ENCODE measurements at regions not wholly inside any gene's neighbourhood (a gene's known extent, or its start where the extent isn't known, plus 50 kb on each side); places are given as distances from the start of the nearest gene placed in this dataset.
"Not testable (repeated sequence)": the region's sequence is repeated elsewhere in the genome, so short reads cannot be mapped to it uniquely, and the experiment has no call there.

DNA sequence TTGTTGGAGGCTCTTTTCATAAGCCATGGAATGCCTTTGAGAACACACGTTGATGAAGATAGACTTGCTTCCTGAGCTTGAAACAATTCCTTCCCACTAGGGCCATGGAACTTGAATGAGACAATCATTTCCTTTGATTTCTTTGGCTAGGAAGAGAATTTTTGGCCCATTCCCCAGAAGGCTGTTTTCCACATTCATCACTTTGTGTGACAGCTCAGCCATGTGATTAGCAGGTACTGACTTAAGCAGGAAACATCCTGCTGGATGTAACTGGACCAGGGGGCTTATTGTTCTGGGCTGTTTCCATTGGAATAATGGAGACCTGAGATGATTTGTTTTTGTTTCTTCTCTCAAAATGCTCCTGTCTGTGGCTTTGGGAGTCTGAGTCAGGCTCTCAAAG lies 469.8 kb upstream of the SEL1L start:
- H3K4me2 ChIP-seq (ENCODE audit: low read length) = no peak overlapping the region
- no peak overlapping the region for H3K4me3 ChIP-seq (ENCODE audit: low read length)
- no peaks in the 10 kb centered on the region for H3K27me3 ChIP-seq (ENCODE audit: control insufficient read depth, insufficient read depth, low read length)
- H3K4me1 ChIP-seq (ENCODE audit: control insufficient read depth, insufficient read depth, low read length) = no peaks in the 10 kb centered on the region
- H3K36me3 ChIP-seq (ENCODE audit: insufficient read depth, low read length) = no peaks in the 10 kb centered on the region
- no peak overlapping the region for H3K9ac ChIP-seq (ENCODE audit: low read depth, low read length)
- peaks cover 3% of the 10 kb centered on the region for H3K9me3 ChIP-seq (replicated peaks; ENCODE audit: low read length)

- H3K9ac ChIP-seq (ENCODE audit: low read depth, low read length) = no peak overlapping the region
- no peaks in the 10 kb centered on the region for H3K27me3 ChIP-seq (ENCODE audit: control insufficient read depth, insufficient read depth, low read length)
- no peak overlapping the region for H3K4me2 ChIP-seq (ENCODE audit: low read length)
- no peaks in the 10 kb centered on the region for H3K4me1 ChIP-seq (ENCODE audit: control insufficient read depth, insufficient read depth, low read length)
- H3K4me3 ChIP-seq (ENCODE audit: low read length) = no peak overlapping the region
- peaks cover 11% of the 10 kb centered on the region for H3K9me3 ChIP-seq (replicated peaks; ENCODE audit: low read length)
- no peaks in the 10 kb centered on the region for H3K36me3 ChIP-seq (ENCODE audit: insufficient read depth, low read length)
Observed at GRCh38 chr14:82009076-82009475, 475.4 kb upstream of the SEL1L start.

DNA sequence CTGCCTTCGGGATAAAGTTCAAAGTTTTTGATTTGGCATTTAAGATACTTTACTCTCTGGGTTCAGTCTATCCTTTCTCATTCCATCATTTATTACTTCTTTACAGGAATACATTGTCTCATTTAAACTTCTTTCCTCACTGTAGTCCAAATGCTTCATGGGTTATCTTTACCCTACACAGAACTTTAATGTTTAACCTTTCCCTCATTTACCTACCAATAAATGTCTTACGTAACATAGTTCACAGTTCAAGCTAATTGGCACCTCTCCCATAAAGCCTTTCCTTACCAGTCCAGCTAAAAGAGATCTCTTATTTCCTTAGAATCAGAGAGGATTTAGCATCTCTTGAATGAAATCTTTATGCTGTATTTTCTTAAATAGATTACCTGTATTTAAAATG lies 476.3 kb upstream of the SEL1L start:
- Histone ChIP-seq H3K4me3 (ENCODE audit: low read length) (no peak overlapping the region), H3K9ac (ENCODE audit: low read depth, low read length) (no peak overlapping the region), H3K9me3 (replicated peaks; ENCODE audit: low read length) (peaks cover 10% of the 10 kb centered on the region), H3K4me1 (ENCODE audit: control insufficient read depth, insufficient read depth, low read length) (no peaks in the 10 kb centered on the region), H3K27me3 (ENCODE audit: control insufficient read depth, insufficient read depth, low read length) (no peaks in the 10 kb centered on the region), H3K36me3 (ENCODE audit: insufficient read depth, low read length) (no peaks in the 10 kb centered on the region), H3K4me2 (ENCODE audit: low read length) (no peak overlapping the region)

DNA sequence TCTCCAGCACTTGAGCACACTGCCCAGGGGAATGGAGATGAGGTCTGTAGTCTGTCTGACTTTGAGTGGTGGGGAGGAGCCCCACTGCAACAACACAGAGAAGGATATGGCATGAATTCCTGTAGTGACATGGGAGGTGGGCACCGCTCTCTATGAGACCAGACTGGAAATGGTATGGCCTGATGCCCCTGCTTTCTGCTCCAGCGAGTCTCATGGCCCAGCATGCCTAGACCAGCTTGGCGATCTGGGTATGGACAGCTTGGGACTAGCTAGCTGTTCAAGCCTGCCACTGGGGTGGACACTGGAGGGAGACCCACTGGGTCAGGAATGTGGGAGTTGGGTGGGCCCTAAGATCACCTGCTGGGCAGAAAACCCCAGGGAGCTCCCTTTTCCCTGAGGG lies 477.8 kb upstream of the SEL1L start:
- no peaks in the 10 kb centered on the region for H3K4me1 ChIP-seq (ENCODE audit: control insufficient read depth, insufficient read depth, low read length)
- H3K9ac ChIP-seq (ENCODE audit: low read depth, low read length) = no peak overlapping the region
- H3K4me3 ChIP-seq (ENCODE audit: low read length) = no peak overlapping the region
- H3K27me3 ChIP-seq (ENCODE audit: control insufficient read depth, insufficient read depth, low read length) = no peaks in the 10 kb centered on the region
- H3K36me3 ChIP-seq (ENCODE audit: insufficient read depth, low read length) = no peaks in the 10 kb centered on the region
- peaks cover 10% of the 10 kb centered on the region for H3K9me3 ChIP-seq (replicated peaks; ENCODE audit: low read length)
- H3K4me2 ChIP-seq (ENCODE audit: low read length) = no peak overlapping the region

GRCh38 chr14:82029038-82029437 lies 495.4 kb upstream of the SEL1L start:
- Histone ChIP-seq H3K4me2 (ENCODE audit: low read length) (no peak overlapping the region), H3K9ac (ENCODE audit: low read depth, low read length) (no peak overlapping the region), H3K36me3 (ENCODE audit: insufficient read depth, low read length) (no peaks in the 10 kb centered on the region), H3K4me1 (ENCODE audit: control insufficient read depth, insufficient read depth, low read length) (no peaks in the 10 kb centered on the region), H3K4me3 (ENCODE audit: low read length) (no peak overlapping the region), H3K27me3 (ENCODE audit: control insufficient read depth, insufficient read depth, low read length) (no peaks in the 10 kb centered on the region), H3K9me3 (replicated peaks; ENCODE audit: low read length) (peaks cover 10% of the 10 kb centered on the region)

GRCh38 chr14:82035397-82035796 lies 501.7 kb upstream of the SEL1L start:
- no peak overlapping the region for H3K9ac ChIP-seq (ENCODE audit: low read depth, low read length)
- no peaks in the 10 kb centered on the region for H3K9me3 ChIP-seq (replicated peaks; ENCODE audit: low read length)
- H3K27me3 ChIP-seq (ENCODE audit: control insufficient read depth, insufficient read depth, low read length) = no peaks in the 10 kb centered on the region
- H3K4me3 ChIP-seq (ENCODE audit: low read length) = no peak overlapping the region
- no peak overlapping the region for H3K4me2 ChIP-seq (ENCODE audit: low read length)
- H3K36me3 ChIP-seq (ENCODE audit: insufficient read depth, low read length) = no peaks in the 10 kb centered on the region
- H3K4me1 ChIP-seq (ENCODE audit: control insufficient read depth, insufficient read depth, low read length) = no peaks in the 10 kb centered on the region

GRCh38 chr14:82038066-82038465 lies 504.4 kb upstream of the SEL1L start:
- H3K4me3 ChIP-seq (ENCODE audit: low read length); H3K9ac ChIP-seq (ENCODE audit: low read depth, low read length); H3K27me3 ChIP-seq (ENCODE audit: control insufficient read depth, insufficient read depth, low read length); H3K36me3 ChIP-seq (ENCODE audit: insufficient read depth, low read length); H3K4me1 ChIP-seq (ENCODE audit: control insufficient read depth, insufficient read depth, low read length); H3K9me3 ChIP-seq (replicated peaks; ENCODE audit: low read length); H3K4me2 ChIP-seq (ENCODE audit: low read length): not testable (repeated sequence)

DNA sequence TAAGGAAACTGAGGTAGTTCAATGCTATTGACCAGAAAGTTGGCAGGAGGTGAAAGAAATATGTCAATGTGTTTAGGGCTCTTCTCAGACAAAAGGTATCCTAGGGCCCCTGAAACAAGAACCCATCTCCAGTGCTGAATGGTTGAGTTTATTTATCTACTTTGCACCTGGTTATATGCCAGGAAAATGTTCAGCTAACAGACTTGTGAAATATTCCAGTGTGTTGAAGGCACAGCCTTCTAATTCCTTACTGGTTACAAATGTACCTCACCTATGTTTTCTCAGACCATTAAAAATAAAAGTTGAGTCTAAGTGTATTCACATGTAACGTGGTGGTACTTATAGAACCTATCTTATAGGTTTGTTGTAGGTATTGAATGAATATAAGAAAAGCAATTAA lies 511.7 kb upstream of the SEL1L start:
- no peak overlapping the region for H3K4me2 ChIP-seq (ENCODE audit: low read length)
- H3K27me3 ChIP-seq (ENCODE audit: control insufficient read depth, insufficient read depth, low read length) = no peaks in the 10 kb centered on the region
- no peak overlapping the region for H3K9ac ChIP-seq (ENCODE audit: low read depth, low read length)
- no peaks in the 10 kb centered on the region for H3K36me3 ChIP-seq (ENCODE audit: insufficient read depth, low read length)
- peaks cover 2% of the 10 kb centered on the region for H3K9me3 ChIP-seq (replicated peaks; ENCODE audit: low read length)
- H3K4me3 ChIP-seq (ENCODE audit: low read length) = no peak overlapping the region
- no peaks in the 10 kb centered on the region for H3K4me1 ChIP-seq (ENCODE audit: control insufficient read depth, insufficient read depth, low read length)

DNA sequence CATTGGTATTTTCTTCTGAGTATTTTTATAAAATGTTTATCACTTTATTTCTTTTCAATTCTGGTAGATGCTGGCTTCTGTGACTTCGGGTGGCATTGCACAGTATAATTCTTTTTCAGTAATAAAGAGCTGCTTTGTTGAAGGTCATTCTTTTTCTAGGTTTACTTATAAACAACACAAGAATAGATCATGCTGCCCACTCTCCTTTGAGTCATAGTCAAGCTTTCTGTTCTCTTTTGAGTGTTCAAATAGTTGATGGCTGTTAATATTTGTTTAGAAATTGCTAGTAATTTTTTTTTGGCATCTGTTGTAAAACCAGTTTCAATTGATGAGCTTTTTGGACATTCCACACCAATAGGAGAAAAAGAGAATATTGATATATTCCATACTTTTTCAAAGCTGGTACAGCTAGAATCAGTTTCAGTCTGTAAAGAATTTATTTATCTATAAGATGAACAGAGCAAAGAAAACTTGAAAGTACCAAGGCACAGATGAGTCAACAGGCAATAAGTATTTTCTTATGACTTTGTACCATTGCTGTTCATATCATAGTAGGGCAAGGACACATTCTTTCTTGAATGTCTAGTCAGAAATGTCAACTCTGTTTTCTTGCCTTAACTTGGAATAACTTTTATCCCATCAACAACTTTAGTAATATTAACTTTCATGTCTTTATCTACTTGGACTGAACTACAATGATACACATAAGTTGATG lies 513.0 kb upstream of the SEL1L start:
- Histone ChIP-seq H3K4me2 (ENCODE audit: low read length) (no peak overlapping the region), H3K9ac (ENCODE audit: low read depth, low read length) (no peak overlapping the region), H3K36me3 (ENCODE audit: insufficient read depth, low read length) (no peaks in the 10 kb centered on the region), H3K9me3 (replicated peaks; ENCODE audit: low read length) (peaks cover 6% of the 10 kb centered on the region), H3K4me1 (ENCODE audit: control insufficient read depth, insufficient read depth, low read length) (no peaks in the 10 kb centered on the region), H3K4me3 (ENCODE audit: low read length) (no peak overlapping the region), H3K27me3 (ENCODE audit: control insufficient read depth, insufficient read depth, low read length) (no peaks in the 10 kb centered on the region)

DNA sequence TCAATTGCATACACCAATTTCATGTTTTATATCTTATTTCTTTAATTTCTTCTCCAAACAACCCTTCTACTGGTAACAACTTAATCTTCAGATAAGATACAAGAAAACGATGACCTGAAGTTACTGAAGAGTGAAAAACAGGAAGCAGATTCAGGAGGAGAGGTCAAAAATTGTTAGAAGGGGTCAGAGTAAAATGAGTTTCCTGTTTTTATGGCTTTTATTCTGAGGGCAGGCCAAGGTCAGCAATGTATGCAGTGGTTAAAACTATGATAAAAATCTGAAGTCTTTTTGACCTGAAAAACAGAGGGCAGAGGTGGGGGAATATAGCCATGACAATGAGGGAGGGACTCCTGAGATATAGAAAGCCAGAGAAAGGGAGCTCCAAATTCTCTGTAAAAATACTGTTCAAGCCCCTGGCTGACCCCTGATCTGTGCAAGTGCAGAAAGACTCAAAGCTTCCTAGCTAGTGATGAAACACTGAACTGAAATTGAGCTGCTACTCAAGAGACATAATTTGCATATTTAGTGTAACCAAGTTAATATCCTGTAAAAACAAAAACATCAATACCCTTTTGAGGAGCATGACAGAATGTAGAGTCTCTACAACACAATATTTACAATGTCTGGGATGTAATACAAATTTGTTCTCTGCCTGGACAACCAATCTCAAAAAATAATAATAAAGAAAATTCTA lies 514.3 kb upstream of the SEL1L start:
- H3K36me3 ChIP-seq (ENCODE audit: insufficient read depth, low read length) = no peaks in the 10 kb centered on the region
- peaks cover 10% of the 10 kb centered on the region for H3K9me3 ChIP-seq (replicated peaks; ENCODE audit: low read length)
- no peaks in the 10 kb centered on the region for H3K4me1 ChIP-seq (ENCODE audit: control insufficient read depth, insufficient read depth, low read length)
- H3K27me3 ChIP-seq (ENCODE audit: control insufficient read depth, insufficient read depth, low read length) = no peaks in the 10 kb centered on the region
- H3K4me3 ChIP-seq (ENCODE audit: low read length) = no peak overlapping the region
- no peak overlapping the region for H3K9ac ChIP-seq (ENCODE audit: low read depth, low read length)
- no peak overlapping the region for H3K4me2 ChIP-seq (ENCODE audit: low read length)

DNA sequence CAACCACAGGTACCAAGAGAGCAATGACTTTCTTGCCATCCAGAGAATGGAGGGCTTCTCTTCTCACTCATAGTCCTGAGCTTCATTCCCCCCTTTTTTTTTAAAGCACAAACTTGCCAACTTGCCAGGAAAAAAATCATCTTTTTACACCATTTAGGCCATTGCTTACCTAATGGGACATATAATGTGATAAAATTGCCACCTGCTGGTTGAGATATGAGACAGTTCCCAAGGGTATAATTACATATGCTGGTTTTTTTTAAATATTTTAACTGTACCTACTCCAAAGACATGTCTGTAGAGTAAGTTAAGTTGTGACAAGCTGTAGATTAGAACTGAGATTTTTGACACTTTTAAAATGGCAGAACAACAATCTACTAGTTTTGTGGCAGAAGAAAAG lies 519.1 kb upstream of the SEL1L start:
- Histone ChIP-seq H3K4me2 (ENCODE audit: low read length) (no peak overlapping the region), H3K9me3 (replicated peaks; ENCODE audit: low read length) (peaks cover 11% of the 10 kb centered on the region), H3K9ac (ENCODE audit: low read depth, low read length) (no peak overlapping the region), H3K4me1 (ENCODE audit: control insufficient read depth, insufficient read depth, low read length) (no peaks in the 10 kb centered on the region), H3K27me3 (ENCODE audit: control insufficient read depth, insufficient read depth, low read length) (no peaks in the 10 kb centered on the region), H3K36me3 (ENCODE audit: insufficient read depth, low read length) (no peaks in the 10 kb centered on the region), H3K4me3 (ENCODE audit: low read length) (no peak overlapping the region)

GRCh38 chr14:82055515-82056115 lies 522.0 kb upstream of the SEL1L start:
- Histone ChIP-seq H3K36me3 (ENCODE audit: insufficient read depth, low read length) (no peaks in the 10 kb centered on the region), H3K27me3 (ENCODE audit: control insufficient read depth, insufficient read depth, low read length) (no peaks in the 10 kb centered on the region), H3K9ac (ENCODE audit: low read depth, low read length) (no peak overlapping the region), H3K9me3 (replicated peaks; ENCODE audit: low read length) (peaks cover 11% of the 10 kb centered on the region), H3K4me2 (ENCODE audit: low read length) (no peak overlapping the region), H3K4me1 (ENCODE audit: control insufficient read depth, insufficient read depth, low read length) (no peaks in the 10 kb centered on the region), H3K4me3 (ENCODE audit: low read length) (no peak overlapping the region)
